HG03432 (cell line): ENCODE measurements at regions not wholly inside any gene's neighbourhood (a gene's known extent, or its start where the extent isn't known, plus 50 kb on each side); places are given as distances from the start of the nearest gene placed in this dataset.

Experiments used
- ATAC-seq: cut with Tn5 transposase; IDR thresholded peaks from one replicate; pipeline ENCODE4 v1.9.1; 2021; ENCODE audit warnings: mild to moderate bottlenecking, moderate library complexity; ENCODE audit not compliant: unreplicated experiment

DNA sequence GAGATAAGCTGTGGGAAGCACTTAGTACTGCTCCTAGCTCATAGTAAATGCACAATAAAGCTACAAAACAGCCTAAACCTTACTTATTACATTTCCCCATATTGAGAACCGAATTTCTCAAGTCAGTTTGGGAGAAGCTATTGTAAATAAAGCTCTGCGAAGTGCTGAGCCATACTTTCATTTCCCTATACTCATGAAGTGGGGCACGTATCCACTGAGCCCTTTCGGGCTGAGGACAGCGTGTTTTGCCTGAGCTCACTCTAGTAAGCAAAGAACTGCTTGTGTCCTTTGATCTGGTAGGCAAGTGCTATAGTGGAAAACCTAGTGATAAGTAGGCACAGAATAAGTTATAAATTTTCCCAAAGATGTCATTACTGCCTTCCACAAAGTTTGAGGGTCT lies 165.0 kb downstream of the RSL24D1 start:
- no peak for ATAC-seq

DNA sequence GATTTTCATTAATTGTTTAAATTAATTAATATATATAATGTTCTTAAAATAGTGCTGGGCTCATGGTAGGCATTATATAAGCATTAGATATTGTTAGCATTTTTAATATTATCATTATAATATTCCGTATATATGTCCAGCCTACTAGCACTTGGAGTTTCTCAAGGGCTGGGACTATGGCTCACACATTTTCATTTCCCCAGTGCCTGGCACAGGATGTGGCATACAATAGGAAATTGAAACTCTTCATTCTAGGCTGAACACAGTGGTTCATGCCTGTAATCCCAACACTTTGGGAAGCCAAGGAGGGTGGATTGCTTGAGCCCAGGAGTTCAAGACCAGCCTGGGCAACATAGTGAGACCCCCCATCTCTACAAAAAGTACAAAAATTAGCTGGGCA lies 170.4 kb downstream of the RSL24D1 start:
- ATAC-seq, result no peak

GRCh38 chr15:55017635-55018034 lies 179.1 kb downstream of the RSL24D1 start:
- no peak for ATAC-seq

DNA sequence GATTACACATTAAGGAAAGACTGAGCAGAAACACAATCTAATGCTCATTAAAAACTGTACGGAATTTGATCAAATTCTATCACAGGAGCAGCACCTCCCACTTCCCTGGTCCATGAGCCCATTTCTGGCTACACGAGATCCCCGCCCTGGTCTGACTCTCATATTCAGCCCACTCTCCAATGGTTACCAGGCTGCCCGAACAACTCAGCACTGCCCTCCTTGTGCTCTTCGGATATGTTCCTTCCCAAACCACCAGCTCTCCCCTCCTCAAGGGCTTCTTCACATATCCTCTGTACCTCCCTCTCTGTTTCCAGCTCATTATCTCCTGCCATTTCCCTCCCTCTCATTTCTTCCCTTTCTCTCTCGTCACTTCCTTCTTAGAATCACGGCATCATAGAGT lies 180.5 kb downstream of the RSL24D1 start:
- no peak for ATAC-seq

GRCh38 chr15:55015093-55015445 lies 181.7 kb downstream of the RSL24D1 start:
- no peak for ATAC-seq

- no peak for ATAC-seq
Observed at GRCh38 chr15:55014391-55015092, 182.2 kb downstream of the RSL24D1 start.

GRCh38 chr15:55008421-55008820 lies 188.3 kb downstream of the RSL24D1 start:
- no peak for ATAC-seq

GRCh38 chr15:55007561-55007960 lies 189.2 kb downstream of the RSL24D1 start:
- no peak for ATAC-seq

DNA sequence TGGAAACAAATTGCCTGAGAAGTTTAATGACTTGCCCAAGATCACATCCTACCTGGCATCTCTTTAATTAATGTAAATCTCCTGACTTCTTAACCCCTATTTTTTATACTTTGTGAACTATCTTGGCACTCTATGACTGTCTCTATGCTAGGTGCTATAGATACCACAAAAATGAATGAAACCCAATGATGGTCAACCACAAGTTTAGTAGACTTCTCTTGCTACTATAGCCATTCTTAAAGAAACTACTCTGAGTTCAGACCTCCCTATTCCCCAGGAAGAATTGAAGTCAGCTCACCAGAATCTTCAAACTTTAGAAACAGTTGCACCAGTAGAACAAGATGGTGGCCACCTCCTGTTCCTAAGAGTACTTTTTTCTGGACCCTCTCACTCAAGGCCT lies 191.1 kb downstream of the RSL24D1 start:
- ATAC-seq, result no peak

DNA sequence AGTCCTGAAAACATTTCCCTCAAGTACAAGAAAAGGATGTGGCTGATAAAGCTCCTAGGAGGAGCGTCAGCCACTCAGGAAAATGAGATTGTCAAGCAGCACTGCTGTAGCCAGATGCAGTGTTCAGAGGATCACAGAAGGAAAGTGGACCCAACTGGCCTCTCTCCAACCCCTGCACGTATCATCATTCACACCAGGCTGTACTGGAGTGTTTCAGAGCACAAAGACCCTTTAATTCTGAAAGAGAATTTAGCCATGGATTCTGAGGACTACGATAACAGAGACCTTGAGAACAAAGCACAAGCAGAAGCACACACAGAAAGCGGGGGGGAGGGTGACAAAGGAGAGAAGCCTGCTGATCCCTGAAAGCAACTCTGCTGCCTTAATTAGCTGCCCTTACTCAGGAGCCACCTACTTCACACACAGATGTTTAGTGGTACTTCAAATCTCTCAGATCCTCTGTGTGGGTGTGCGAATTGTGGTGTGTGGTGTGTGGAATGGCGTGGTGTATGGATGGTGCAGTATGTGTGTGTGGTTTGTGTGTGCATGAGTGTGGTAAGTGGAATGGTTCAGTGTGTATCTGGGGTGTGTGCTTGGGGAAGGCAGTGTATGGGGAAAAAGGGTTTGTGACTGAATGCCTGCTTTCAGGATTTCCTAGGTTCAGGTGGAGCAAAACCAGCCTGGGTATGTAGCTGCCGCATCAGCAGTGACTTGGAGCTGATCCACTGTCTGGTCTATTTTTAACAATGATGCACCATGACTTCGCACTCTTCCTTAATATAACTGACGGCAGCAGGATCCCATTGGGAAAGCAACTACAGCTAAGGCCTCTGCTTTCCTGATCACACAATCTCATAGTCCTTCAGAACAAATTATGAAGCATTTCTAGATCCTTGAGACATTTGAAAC lies 192.5 kb downstream of the RSL24D1 start:
- no peak for ATAC-seq

DNA sequence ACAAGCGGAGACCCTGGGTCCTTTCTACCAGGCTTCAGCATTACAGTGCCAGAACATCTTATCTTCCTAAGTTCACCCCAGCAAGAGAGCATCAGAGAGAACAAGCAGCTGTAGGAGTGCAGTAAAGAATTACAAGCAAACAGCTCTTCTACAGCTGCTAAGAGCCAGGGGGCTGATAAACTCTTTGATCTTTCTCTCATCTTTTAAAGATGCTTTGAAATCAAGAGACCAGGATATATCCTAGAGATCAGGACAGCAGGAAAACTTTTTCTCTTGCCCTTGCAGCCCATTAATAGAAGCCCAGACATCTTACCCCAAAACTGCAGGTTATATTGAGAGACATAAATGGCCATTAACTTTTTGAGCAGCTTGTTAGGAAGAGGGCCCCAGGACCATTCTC lies 198.1 kb downstream of the RSL24D1 start:
- ATAC-seq, result no peak

DNA sequence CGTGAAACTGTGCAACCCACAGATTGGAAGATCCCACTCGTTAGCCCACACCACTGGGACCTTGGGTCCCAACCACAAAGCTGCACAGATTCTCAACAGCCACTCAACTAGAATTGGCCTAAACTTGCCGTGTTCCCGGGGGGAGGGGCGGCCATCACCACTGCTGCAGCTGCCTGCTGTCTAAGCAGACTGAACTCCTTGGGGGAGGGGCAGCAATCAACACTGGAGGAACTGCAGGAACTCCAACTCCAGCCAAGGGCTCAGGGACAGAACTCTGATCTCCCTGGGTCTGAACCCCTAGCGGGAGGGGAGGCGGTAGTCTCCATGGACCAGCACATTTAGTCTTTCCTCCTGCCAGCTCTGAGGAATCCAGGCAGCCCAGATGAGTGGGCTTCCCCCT lies 205.9 kb downstream of the RSL24D1 start:
- ATAC-seq, result no peak

DNA sequence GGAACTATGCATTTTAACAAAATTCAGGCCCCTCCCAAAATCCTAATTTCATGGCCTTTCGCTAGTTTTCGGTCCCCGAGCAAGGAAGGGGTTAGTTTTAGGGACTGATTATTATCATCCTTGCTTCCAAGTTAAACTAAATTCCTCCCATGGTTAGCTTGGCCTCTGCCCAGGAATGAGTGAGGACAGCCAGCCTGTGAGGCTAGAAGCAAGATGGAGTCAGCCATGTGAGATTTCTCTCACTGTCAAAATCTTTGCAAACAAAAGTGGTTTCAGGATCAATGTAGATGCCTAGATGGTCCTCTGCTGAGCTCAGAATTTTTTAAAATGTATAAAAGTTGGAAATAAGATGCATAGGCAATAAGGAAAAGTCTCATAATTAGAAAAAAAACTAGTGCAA lies 208.9 kb downstream of the RSL24D1 start:
- ATAC-seq, result no peak

- no peak for ATAC-seq
Observed at GRCh38 chr15:54979964-54980363, 216.8 kb downstream of the RSL24D1 start.

- no peak for ATAC-seq
Observed at GRCh38 chr15:54962637-54963036, 234.1 kb downstream of the RSL24D1 start.

DNA sequence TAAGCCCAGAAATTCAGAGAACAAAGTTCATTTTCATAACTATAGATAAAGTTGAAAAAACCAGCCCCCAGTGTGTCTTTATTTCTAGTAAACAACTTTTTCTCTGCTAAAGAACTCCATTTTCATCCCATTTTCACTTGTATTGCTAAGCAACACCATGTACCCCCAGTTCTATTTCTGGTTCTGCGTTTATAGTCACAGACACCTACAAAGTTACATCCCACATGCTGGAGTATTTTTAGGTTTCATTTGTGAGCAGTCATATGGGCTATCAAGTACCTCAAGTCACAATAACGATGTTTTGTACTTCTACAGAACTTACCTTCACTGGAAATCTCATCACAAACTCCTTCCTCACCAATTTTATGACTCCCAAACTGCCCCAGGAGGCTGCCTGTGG lies 236.5 kb downstream of the RSL24D1 start:
- ATAC-seq, result no peak

DNA sequence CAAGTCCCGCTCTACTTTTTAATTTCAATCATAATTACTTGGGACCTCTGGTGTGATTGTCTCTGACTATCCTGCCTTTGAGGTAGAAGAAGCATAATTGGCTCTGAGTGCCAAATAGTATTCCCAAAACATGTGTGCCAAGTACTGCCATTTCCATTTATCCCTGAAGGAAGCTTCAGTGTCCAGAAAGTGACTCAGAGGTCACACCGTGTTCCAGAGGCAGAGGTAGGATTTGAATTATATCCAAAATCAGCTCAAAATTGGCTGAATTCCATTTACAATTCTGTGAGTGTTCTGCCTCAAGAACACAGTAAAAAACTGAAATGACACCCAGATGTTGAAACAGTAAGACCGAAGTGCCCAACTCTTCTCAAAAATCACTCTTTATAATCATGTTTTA lies 255.3 kb downstream of the RSL24D1 start:
- no peak for ATAC-seq

DNA sequence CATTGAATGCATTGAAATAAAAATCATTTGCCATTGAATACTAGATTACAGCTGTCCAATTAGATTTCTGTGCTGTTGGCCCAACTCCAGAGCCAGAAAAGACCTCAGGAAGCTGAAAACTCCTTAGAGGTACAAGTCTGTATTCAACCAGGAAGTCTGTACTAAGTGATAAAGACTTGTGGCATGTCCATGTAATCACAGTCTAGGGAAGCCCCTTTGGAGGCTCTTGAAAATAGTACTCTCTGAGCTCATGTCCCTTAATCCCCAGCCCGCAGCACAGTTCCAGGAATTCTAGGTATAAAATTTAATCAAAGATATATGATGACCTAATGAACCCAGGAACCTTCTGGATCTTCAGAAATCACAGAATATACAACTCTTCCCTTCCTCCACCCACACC lies 279.4 kb downstream of the RSL24D1 start:
- ATAC-seq, result no peak

DNA sequence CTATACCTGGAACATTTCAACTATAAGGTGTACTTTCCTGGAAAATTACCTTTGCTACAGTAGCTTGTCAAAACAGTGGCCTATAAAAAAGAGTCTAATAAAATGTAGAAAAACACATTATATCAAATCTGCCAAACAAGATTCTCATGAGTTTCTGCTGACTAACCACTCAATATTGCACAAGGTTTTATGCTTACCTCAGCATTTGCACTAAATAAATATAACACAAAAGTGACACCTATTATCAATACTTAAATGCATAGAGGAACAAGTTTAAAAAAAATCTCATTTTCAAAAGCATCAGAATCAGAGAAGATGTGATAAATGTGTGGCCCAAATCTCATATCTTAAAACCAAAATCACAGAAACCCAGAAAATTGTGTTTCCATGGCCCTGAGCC lies 281.4 kb downstream of the RSL24D1 start:
- ATAC-seq, result no peak

DNA sequence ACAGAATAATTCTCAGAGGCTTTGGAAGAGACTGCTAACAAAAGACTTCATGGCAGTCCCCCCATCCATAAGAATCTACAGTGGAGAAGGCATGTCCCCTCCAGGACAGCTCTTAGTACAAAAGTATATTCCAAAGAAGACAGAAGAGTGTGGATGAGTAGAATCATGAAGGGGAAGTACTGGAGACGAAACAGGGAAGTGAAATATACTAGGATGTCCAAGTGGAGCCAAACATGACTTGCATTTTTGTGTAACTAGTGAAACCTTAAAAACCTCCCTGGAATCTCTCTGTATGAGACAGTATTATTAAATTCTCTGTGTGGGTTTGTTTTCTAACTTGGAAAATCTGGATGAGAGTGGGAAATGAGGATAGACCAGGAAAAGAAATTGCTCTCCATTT lies 312.4 kb downstream of the RSL24D1 start:
- no peak for ATAC-seq

- no peak for ATAC-seq
Observed at GRCh38 chr15:54859982-54860381, 336.8 kb downstream of the RSL24D1 start.

GRCh38 chr15:54854667-54855066 lies 342.1 kb downstream of the RSL24D1 start:
- no peak for ATAC-seq
